ENCODE measurements at regions not wholly inside any gene's neighbourhood (a gene's known extent, or its start where the extent isn't known, plus 50 kb on each side); places are given as distances from the start of the nearest gene placed in this dataset.

GRCh38 chr18:64334748-64335147, 185.9 kb upstream of the LINC00305 start:
- 72 to 83% methylated on average over 2 of the region's 2 CpGs for WGBS, 2 donors
- Histone ChIP-seq H3K4me1 (ENCODE audit: control insufficient read depth in 2 of 2, insufficient read depth in 2 of 2, low read length in 1 of 2) (no peaks in the 10 kb centered on the region), H3K36me3 (ENCODE audit: control insufficient read depth in 2 of 2, insufficient read depth in 2 of 2, low read length in 1 of 2) (no peaks in the 10 kb centered on the region), H3K27ac (ENCODE audit: low read depth in 2 of 2, low read length in 1 of 2) (no peak overlapping the region), H3K9me3 (ENCODE audit: control insufficient read depth in 2 of 2, insufficient read depth in 1 of 2, low read depth in 1 of 2, low read length in 1 of 2) (peaks cover 4 to 6% of the 10 kb centered on the region in 2 donors), H3K4me3 (ENCODE audit: low read depth in 1 of 2, low read length in 2 of 2) (no peak overlapping the region), H3K27me3 (ENCODE audit: control insufficient read depth in 1 of 2, insufficient read depth in 2 of 2, low read length in 2 of 2) (no peaks in the 10 kb centered on the region)

- H3K36me3 ChIP-seq (ENCODE audit: control insufficient read depth in 2 of 2, insufficient read depth in 2 of 2, low read length in 1 of 2): no peaks in the 10 kb centered on the region
- WGBS, 2 donors: 57 to 63% methylated on average over 3 of the region's 3 CpGs
- H3K4me1 ChIP-seq (ENCODE audit: control insufficient read depth in 2 of 2, insufficient read depth in 2 of 2, low read length in 1 of 2): no peaks in the 10 kb centered on the region
- no peaks in the 10 kb centered on the region for H3K27me3 ChIP-seq (ENCODE audit: control insufficient read depth in 1 of 2, insufficient read depth in 2 of 2, low read length in 2 of 2)
- H3K4me3 ChIP-seq (ENCODE audit: low read depth in 1 of 2, low read length in 2 of 2): no peak overlapping the region
- H3K9me3 ChIP-seq (ENCODE audit: control insufficient read depth in 2 of 2, insufficient read depth in 1 of 2, low read depth in 1 of 2, low read length in 1 of 2): peaks cover 4 to 6% of the 10 kb centered on the region in 2 donors
- H3K27ac ChIP-seq (ENCODE audit: low read depth in 2 of 2, low read length in 1 of 2): no peak overlapping the region
These were observed 184.7 kb upstream of the LINC00305 start for GRCh38 chr18:64333584-64333983.

DNA sequence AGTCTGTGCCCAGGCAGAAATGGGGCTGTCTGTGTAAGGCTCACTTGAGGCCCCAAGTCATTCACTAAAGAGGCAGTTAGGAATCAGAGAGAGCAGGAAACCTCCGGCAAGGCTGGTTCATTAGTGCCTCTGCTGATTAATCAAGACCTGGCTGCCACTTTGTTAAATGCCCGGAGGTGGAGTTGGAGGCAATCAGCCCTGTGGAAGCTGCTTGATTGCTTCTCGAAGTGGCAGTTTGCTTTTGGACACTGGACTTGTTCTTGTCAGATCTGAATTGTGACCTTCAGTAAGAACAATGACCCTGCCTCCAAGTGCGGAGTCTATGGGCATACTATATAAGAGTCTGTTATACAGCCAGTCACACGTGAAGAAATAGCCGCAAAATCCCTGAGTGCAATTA, 183.9 kb upstream of the LINC00305 start:
- Histone ChIP-seq H3K27me3 (ENCODE audit: control insufficient read depth in 1 of 2, insufficient read depth in 2 of 2, low read length in 2 of 2) (no peaks in the 10 kb centered on the region), H3K4me1 (ENCODE audit: control insufficient read depth in 2 of 2, insufficient read depth in 2 of 2, low read length in 1 of 2) (no peaks in the 10 kb centered on the region), H3K36me3 (ENCODE audit: control insufficient read depth in 2 of 2, insufficient read depth in 2 of 2, low read length in 1 of 2) (no peaks in the 10 kb centered on the region), H3K27ac (ENCODE audit: low read depth in 2 of 2, low read length in 1 of 2) (no peak overlapping the region), H3K4me3 (ENCODE audit: low read depth in 1 of 2, low read length in 2 of 2) (no peak overlapping the region), H3K9me3 (ENCODE audit: control insufficient read depth in 2 of 2, insufficient read depth in 1 of 2, low read depth in 1 of 2, low read length in 1 of 2) (peaks cover 4 to 6% of the 10 kb centered on the region in 2 donors)
- WGBS, 2 donors: 67 to 72% methylated on average over 6 of the region's 6 CpGs

DNA sequence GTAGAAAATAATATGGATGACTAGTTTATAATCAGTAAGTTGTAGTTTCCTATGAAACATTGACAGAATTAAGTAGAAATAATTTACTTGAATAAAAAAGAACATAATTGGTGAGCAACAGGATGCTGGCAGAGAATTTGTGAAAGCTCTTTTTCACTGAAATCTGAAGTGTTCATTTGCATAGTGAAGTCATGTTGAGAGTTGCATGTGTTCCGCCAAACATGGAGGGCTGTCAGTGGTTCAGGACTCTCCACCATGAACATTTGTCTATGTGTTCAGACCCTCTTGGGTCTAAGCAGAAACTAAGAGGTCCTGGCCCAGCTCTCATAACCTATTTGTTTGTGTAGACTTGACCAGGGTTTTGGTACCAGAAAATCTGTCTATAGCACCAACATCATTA, 182.5 kb upstream of the LINC00305 start:
- 92 to 93% methylated on average over 1 of the region's 1 CpG for WGBS, 2 donors
- H3K27ac ChIP-seq (ENCODE audit: low read depth in 2 of 2, low read length in 1 of 2): no peak overlapping the region
- H3K36me3 ChIP-seq (ENCODE audit: control insufficient read depth in 2 of 2, insufficient read depth in 2 of 2, low read length in 1 of 2): no peaks in the 10 kb centered on the region
- H3K4me1 ChIP-seq (ENCODE audit: control insufficient read depth in 2 of 2, insufficient read depth in 2 of 2, low read length in 1 of 2): no peaks in the 10 kb centered on the region
- no peak overlapping the region for H3K4me3 ChIP-seq (ENCODE audit: low read depth in 1 of 2, low read length in 2 of 2)
- no peaks in the 10 kb centered on the region for H3K27me3 ChIP-seq (ENCODE audit: control insufficient read depth in 1 of 2, insufficient read depth in 2 of 2, low read length in 2 of 2)
- peaks cover 4 to 6% of the 10 kb centered on the region in 2 donors for H3K9me3 ChIP-seq (ENCODE audit: control insufficient read depth in 2 of 2, insufficient read depth in 1 of 2, low read depth in 1 of 2, low read length in 1 of 2)

- H3K4me3 ChIP-seq (ENCODE audit: low read depth in 1 of 2, low read length in 2 of 2): no peak overlapping the region
- 58% methylated on average over 6 of the region's 6 CpGs for WGBS, 2 donors
- H3K4me1 ChIP-seq (ENCODE audit: control insufficient read depth in 2 of 2, insufficient read depth in 2 of 2, low read length in 1 of 2): no peaks in the 10 kb centered on the region
- H3K27ac ChIP-seq (ENCODE audit: low read depth in 2 of 2, low read length in 1 of 2): no peak overlapping the region
- peaks cover 4 to 6% of the 10 kb centered on the region in 2 donors for H3K9me3 ChIP-seq (ENCODE audit: control insufficient read depth in 2 of 2, insufficient read depth in 1 of 2, low read depth in 1 of 2, low read length in 1 of 2)
- no peaks in the 10 kb centered on the region for H3K27me3 ChIP-seq (ENCODE audit: control insufficient read depth in 1 of 2, insufficient read depth in 2 of 2, low read length in 2 of 2)
- no peaks in the 10 kb centered on the region for H3K36me3 ChIP-seq (ENCODE audit: control insufficient read depth in 2 of 2, insufficient read depth in 2 of 2, low read length in 1 of 2)
These were observed 182.0 kb upstream of the LINC00305 start for GRCh38 chr18:64330931-64331330.

DNA sequence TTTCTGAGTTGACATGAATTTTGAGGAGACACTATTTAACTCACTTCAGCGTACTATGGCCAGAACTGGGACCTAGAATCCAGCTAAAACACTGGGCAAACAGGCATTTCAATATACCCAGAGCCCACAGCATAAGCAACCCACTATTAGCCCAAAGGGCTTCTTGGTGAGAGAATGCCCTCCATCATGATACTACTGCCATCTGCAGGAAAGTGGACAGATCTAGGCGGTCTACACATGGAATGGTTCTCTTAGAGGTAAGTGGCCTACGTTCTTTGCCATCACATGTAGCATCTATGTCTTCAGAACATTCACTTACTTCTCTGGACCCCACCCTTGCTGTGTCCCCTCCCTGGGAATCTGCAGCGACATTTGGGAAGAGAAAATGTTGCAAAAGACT, 181.3 kb upstream of the LINC00305 start:
- no peaks in the 10 kb centered on the region for H3K27me3 ChIP-seq (ENCODE audit: control insufficient read depth in 1 of 2, insufficient read depth in 2 of 2, low read length in 2 of 2)
- H3K27ac ChIP-seq (ENCODE audit: low read depth in 2 of 2, low read length in 1 of 2): no peak overlapping the region
- 85% methylated on average over 4 of the region's 4 CpGs for WGBS, 2 donors
- no peaks in the 10 kb centered on the region for H3K4me1 ChIP-seq (ENCODE audit: control insufficient read depth in 2 of 2, insufficient read depth in 2 of 2, low read length in 1 of 2)
- H3K4me3 ChIP-seq (ENCODE audit: low read depth in 1 of 2, low read length in 2 of 2): no peak overlapping the region
- no peaks in the 10 kb centered on the region for H3K36me3 ChIP-seq (ENCODE audit: control insufficient read depth in 2 of 2, insufficient read depth in 2 of 2, low read length in 1 of 2)
- peaks cover 4 to 6% of the 10 kb centered on the region in 2 donors for H3K9me3 ChIP-seq (ENCODE audit: control insufficient read depth in 2 of 2, insufficient read depth in 1 of 2, low read depth in 1 of 2, low read length in 1 of 2)

DNA sequence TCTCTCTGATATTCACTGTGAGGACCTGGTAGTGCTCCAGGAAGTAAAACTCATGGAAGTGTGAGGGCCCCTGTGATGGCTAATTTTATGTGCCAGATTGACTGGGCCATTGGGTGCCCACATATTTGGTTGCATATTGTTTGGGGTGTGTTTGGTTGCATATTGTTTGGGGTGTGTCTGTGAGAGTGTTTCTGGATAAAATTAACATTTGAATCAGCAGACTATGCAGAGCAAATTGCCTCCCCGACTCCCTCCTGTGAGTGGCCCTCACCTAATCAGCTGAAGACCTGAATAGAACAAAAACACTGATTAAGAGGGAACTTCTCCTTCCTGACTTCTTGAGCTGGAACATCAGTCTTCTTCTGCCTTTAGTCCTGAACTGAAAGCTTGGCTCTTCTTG, 173.3 kb upstream of the LINC00305 start:
- H3K4me1 ChIP-seq (ENCODE audit: control insufficient read depth in 2 of 2, insufficient read depth in 2 of 2, low read length in 1 of 2): no peaks in the 10 kb centered on the region
- H3K9me3 ChIP-seq (ENCODE audit: control insufficient read depth in 2 of 2, insufficient read depth in 1 of 2, low read depth in 1 of 2, low read length in 1 of 2): no peaks in the 10 kb centered on the region
- H3K27me3 ChIP-seq (ENCODE audit: control insufficient read depth in 1 of 2, insufficient read depth in 2 of 2, low read length in 2 of 2): no peaks in the 10 kb centered on the region
- H3K27ac ChIP-seq (ENCODE audit: low read depth in 2 of 2, low read length in 1 of 2): no peak overlapping the region
- WGBS, 2 donors: 79 to 81% methylated on average over 1 of the region's 1 CpG
- H3K36me3 ChIP-seq (ENCODE audit: control insufficient read depth in 2 of 2, insufficient read depth in 2 of 2, low read length in 1 of 2): no peaks in the 10 kb centered on the region
- no peak overlapping the region for H3K4me3 ChIP-seq (ENCODE audit: low read depth in 1 of 2, low read length in 2 of 2)

DNA sequence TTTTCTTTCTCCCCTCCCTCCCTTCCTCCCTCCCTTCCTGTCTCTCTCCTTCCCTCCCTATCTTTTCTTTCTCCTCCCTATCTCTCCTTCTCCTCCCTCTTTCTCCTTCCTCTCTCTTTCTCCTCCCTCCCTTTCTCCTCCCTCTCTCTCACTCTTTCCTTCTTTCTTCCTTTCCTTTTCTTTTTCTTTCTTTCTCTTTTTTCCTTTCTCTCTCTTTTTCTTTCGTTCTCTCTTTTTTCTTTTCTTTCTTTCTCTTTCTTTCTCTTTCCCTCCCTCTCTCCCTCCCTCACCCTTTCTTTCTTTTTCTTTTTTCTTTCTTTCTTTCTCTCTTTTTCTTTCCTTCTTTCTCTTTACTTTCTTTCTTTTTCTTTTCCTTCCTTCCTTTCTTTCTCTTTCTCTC, 169.7 kb upstream of the LINC00305 start:
- no peak overlapping the region for H3K27ac ChIP-seq (ENCODE audit: low read depth in 2 of 2, low read length in 1 of 2)
- H3K4me1 ChIP-seq (ENCODE audit: control insufficient read depth in 2 of 2, insufficient read depth in 2 of 2, low read length in 1 of 2): no peaks in the 10 kb centered on the region
- H3K36me3 ChIP-seq (ENCODE audit: control insufficient read depth in 2 of 2, insufficient read depth in 2 of 2, low read length in 1 of 2): no peaks in the 10 kb centered on the region
- H3K9me3 ChIP-seq (ENCODE audit: control insufficient read depth in 2 of 2, insufficient read depth in 1 of 2, low read depth in 1 of 2, low read length in 1 of 2): no peaks in the 10 kb centered on the region
- H3K27me3 ChIP-seq (ENCODE audit: control insufficient read depth in 1 of 2, insufficient read depth in 2 of 2, low read length in 2 of 2): no peaks in the 10 kb centered on the region
- 82 to 84% methylated on average over 1 of the region's 1 CpG for WGBS, 2 donors
- no peak overlapping the region for H3K4me3 ChIP-seq (ENCODE audit: low read depth in 1 of 2, low read length in 2 of 2)

DNA sequence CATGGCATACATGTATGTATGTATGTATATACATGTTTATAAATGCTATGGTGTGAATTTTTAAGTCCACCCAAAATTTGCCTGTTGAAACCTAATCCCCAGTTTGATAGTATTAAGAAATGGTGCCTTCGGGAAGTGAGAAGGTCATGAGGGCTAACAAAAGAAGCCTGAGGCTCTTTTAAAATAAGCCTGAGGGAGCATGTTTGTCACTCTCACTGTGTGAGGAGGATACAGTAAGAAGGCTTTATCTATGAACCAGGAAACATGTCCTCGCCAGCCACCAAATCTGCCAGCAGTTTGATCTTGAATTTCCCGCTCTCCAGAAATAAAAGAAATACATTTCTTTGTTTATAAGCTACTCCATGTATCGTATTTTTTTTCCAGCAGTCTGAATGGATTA, 163.0 kb upstream of the LINC00305 start:
- Histone ChIP-seq H3K27ac (ENCODE audit: low read depth in 2 of 2, low read length in 1 of 2) (no peak overlapping the region), H3K4me1 (ENCODE audit: control insufficient read depth in 2 of 2, insufficient read depth in 2 of 2, low read length in 1 of 2) (no peaks in the 10 kb centered on the region), H3K9me3 (ENCODE audit: control insufficient read depth in 2 of 2, insufficient read depth in 1 of 2, low read depth in 1 of 2, low read length in 1 of 2) (no peaks in the 10 kb centered on the region), H3K27me3 (ENCODE audit: control insufficient read depth in 1 of 2, insufficient read depth in 2 of 2, low read length in 2 of 2) (no peaks in the 10 kb centered on the region), H3K36me3 (ENCODE audit: control insufficient read depth in 2 of 2, insufficient read depth in 2 of 2, low read length in 1 of 2) (no peaks in the 10 kb centered on the region), H3K4me3 (ENCODE audit: low read depth in 1 of 2, low read length in 2 of 2) (no peak overlapping the region)
- WGBS, 2 donors: 56 to 57% methylated on average over 4 of the region's 4 CpGs

DNA sequence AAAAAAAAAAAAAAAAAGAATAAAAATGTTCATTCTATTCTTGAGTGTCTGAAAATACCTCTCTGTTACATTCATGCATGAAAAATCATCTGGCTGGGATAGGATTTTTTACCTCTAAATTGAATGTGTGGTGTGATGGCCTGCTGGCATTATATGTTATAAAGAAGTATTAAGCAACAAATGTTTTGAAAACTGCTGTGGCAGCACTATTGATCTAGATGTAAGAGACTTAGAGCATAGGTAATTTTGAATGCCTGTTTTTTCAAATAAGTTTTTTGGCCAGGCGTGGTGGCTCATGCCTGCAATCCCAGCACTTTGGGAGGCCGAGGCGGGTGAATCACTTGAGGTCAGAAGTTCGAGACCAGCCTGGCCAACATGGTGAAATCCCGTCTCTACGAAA, 147.0 kb upstream of the LINC00305 start:
- no peaks in the 10 kb centered on the region for H3K27me3 ChIP-seq (ENCODE audit: control insufficient read depth in 1 of 2, insufficient read depth in 2 of 2, low read length in 2 of 2)
- H3K4me1 ChIP-seq (ENCODE audit: control insufficient read depth in 2 of 2, insufficient read depth in 2 of 2, low read length in 1 of 2): no peaks in the 10 kb centered on the region
- no peak overlapping the region for H3K4me3 ChIP-seq (ENCODE audit: low read depth in 1 of 2, low read length in 2 of 2)
- no peaks in the 10 kb centered on the region for H3K36me3 ChIP-seq (ENCODE audit: control insufficient read depth in 2 of 2, insufficient read depth in 2 of 2, low read length in 1 of 2)
- H3K9me3 ChIP-seq (ENCODE audit: control insufficient read depth in 2 of 2, insufficient read depth in 1 of 2, low read depth in 1 of 2, low read length in 1 of 2): no peaks in the 10 kb centered on the region
- WGBS, 2 donors: 91 to 94% methylated on average over 6 of the region's 6 CpGs
- no peak overlapping the region for H3K27ac ChIP-seq (ENCODE audit: low read depth in 2 of 2, low read length in 1 of 2)

Measured in esophagus (tissue), 2 donors.